Esophagus muscularis mucosa (tissue), 4 donors: ENCODE measurements at regions not wholly inside any gene's neighbourhood (a gene's known extent, or its start where the extent isn't known, plus 50 kb on each side); places are given as distances from the start of the nearest gene placed in this dataset.

Experiments
- DNase-seq: peaks from one replicate; pipeline ENCODE4 v3.0.0-alpha.2; 2017; ENCODE audit errors: extremely low spot score
- H3K27ac ChIP-seq, 4 donors: fragments of 200-600 bp; sonication (generic); replicated peaks in 1 of 4; 1 replicate in 3 of 4; 2 replicates in 1 of 4; pipeline ENCODE4 v1.5.1; 2016 to 2019; ENCODE audit warnings: mild to moderate bottlenecking in 1 of 4
- H3K27me3 ChIP-seq, 4 donors: fragments of 200-600 bp; sonication (generic); one replicate each; pipeline versions ENCODE4 v1.5.1 to v1.6.0; 2016 to 2019
- H3K36me3 ChIP-seq, 4 donors: fragments of 200-600 bp; sonication (generic); one replicate each; pipeline ENCODE4 v1.5.1; 2016 to 2019
- H3K4me1 ChIP-seq, 4 donors: fragments of 200-600 bp; sonication (generic); one replicate each; pipeline ENCODE4 v1.5.1; 2016 to 2019
- H3K4me3 ChIP-seq, 4 donors: fragments of 200-600 bp; sonication (generic); 1 replicate in 2 of 4; 2 replicates in 2 of 4; pipeline ENCODE4 v1.5.1; 2016 to 2019; ENCODE audit warnings: mild to moderate bottlenecking in 4 of 4, moderate library complexity in 1 of 4
- H3K9me3 ChIP-seq, 4 donors: fragments of 200-600 bp; sonication (generic); 1 replicate in 3 of 4; 2 replicates in 1 of 4; pipeline ENCODE4 v1.5.1; 2016 to 2019
- EP300 ChIP-seq: sonication (generic); formaldehyde crosslinking; IDR thresholded peaks from one replicate; pipeline ENCODE4 v1.6.1; 2017; ENCODE audit warnings: antibody characterized with exemption
- POLR2A ChIP-seq: fragments of 450-650 bp; IDR thresholded peaks from one replicate; pipeline ENCODE4 v1.6.1; 2017; ENCODE audit warnings: antibody characterized with exemption, moderate library complexity, mild to moderate bottlenecking, low read depth
- POLR2AphosphoS5 ChIP-seq, 2 donors: sonication (generic); formaldehyde crosslinking; IDR thresholded peaks; one replicate each; pipeline ENCODE4 v1.6.1; 2017; ENCODE audit warnings: antibody characterized with exemption in 2 of 2
- WGBS: methylation state at CpG from one replicate; pipeline ENCODE4 v1.1.5; 2018; 5-methylcytosine and 5-hydroxymethylcytosine counted together
- intact Hi-C: fragments of 100-400 bp; cut with DNase I; formaldehyde crosslinking; loops from one replicate; pipeline ENCODE4 v1.15.1; 2023
- TF ChIP-seq, protein P1 (sequence below), 3 experiments: fragments of 200-600 bp in 2 of 3; fragments of 450-650 bp in 1 of 3; sonication (generic) in 2 of 3; IDR thresholded peaks; one replicate each; pipeline ENCODE4 v1.5.1; 2017 to 2019; ENCODE audit warnings: antibody characterized with exemption in 3 of 3, mild to moderate bottlenecking in 2 of 3, moderate library complexity in 1 of 3

DNA sequence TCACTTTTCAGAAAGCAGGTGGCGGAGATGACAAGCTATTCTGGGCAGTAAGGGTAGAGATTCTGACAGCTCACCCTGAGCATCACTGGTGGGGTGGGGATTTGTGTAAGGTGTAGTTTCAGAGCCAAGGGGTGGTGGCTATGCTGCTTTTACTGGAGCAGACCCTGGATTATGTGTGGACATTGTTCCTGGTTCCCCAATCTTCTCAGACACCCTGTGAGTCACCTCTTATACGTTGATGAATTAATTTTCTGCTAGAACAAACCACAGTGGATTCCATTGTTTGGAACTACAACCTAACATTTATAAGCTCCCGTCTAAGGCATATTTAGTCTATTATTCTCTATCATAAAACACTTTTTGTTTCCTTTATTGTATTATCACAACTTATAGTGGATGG, 169.5 kb upstream of the COL8A1 start:
- intact Hi-C loops = no loop called here
- Histone ChIP-seq H3K36me3 (no peaks in the 10 kb centered on the region), H3K27me3 (no peaks in the 10 kb centered on the region), H3K4me1 (peaks cover 0 to 4% (median 0%) of the 10 kb centered on the region in 4 donors), H3K27ac (no peak overlapping the region), H3K9me3 (no peaks in the 10 kb centered on the region), H3K4me3 (no peak overlapping the region)
- 72% methylated on average over 3 of the region's 3 CpGs for WGBS
- TF ChIP-seq POLR2AphosphoS5 (IDR thresholded peaks at IDR 0.05) = no peak
- no peak for TF ChIP-seq EP300
- no peak for TF ChIP-seq POLR2A
- TF ChIP-seq, protein P1, sequence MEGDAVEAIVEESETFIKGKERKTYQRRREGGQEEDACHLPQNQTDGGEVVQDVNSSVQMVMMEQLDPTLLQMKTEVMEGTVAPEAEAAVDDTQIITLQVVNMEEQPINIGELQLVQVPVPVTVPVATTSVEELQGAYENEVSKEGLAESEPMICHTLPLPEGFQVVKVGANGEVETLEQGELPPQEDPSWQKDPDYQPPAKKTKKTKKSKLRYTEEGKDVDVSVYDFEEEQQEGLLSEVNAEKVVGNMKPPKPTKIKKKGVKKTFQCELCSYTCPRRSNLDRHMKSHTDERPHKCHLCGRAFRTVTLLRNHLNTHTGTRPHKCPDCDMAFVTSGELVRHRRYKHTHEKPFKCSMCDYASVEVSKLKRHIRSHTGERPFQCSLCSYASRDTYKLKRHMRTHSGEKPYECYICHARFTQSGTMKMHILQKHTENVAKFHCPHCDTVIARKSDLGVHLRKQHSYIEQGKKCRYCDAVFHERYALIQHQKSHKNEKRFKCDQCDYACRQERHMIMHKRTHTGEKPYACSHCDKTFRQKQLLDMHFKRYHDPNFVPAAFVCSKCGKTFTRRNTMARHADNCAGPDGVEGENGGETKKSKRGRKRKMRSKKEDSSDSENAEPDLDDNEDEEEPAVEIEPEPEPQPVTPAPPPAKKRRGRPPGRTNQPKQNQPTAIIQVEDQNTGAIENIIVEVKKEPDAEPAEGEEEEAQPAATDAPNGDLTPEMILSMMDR (IDR thresholded peaks at IDR 0.05) = no peak
- DNase-seq = no peak

DNA sequence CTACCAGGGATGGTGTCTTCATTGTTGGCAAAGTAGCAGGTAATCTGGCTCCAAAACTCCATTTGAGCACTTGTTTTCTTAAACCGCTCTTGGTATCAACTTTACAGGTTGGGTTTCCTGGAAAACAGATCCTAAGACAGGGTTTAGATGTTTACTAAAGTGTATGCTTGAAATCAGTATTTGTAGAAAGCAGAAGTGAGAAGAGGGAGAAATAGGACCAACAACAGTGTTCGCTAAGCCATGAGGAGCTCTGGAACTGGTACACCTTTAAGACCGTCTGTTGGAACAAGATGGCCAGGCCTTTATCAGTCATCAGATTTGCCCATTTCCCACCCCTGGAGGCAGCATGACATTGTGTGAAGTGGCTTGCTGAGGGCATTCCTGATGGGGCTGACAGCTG, 171.0 kb upstream of the COL8A1 start:
- intact Hi-C loops = no loop called here
- 92% methylated on average over 3 of the region's 3 CpGs for WGBS
- TF ChIP-seq, protein P1 (IDR thresholded peaks at IDR 0.05) = no peak
- TF ChIP-seq EP300 (no peak), POLR2A (no peak), POLR2AphosphoS5 (IDR thresholded peaks at IDR 0.05) (no peak)

DNA sequence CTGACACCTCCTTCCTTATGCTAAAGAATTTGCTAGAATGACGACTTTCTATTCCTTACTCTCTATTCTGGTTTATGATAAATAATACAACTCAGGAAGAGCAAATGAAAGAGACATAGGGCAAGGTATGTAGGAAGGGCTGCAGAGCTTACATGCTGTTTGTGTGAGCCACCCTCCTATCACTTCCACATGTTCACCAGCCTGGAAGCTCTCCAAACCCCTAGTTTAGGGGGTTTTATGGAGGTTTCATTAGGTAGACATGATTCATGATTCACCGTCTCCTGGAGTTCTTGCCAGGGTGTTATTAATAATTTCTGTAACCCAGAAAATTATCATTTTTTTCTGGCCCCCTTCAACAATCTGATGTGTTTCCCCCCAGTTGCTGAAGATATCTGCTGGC, 172.1 kb upstream of the COL8A1 start:
- WGBS = 80% methylated on average over 2 of the region's 2 CpGs
- no peak for DNase-seq
- intact Hi-C loops = no loop called here
- H3K27ac ChIP-seq = no peak overlapping the region
- H3K4me1 ChIP-seq = no peaks in the 10 kb centered on the region
- no peaks in the 10 kb centered on the region for H3K36me3 ChIP-seq
- H3K4me3 ChIP-seq = no peak overlapping the region
- TF ChIP-seq POLR2AphosphoS5 (IDR thresholded peaks at IDR 0.05) = no peak
- no peak for TF ChIP-seq EP300
- TF ChIP-seq POLR2A = no peak
- TF ChIP-seq, protein P1 (IDR thresholded peaks at IDR 0.05) = no peak
- no peaks in the 10 kb centered on the region for H3K9me3 ChIP-seq
- no peaks in the 10 kb centered on the region for H3K27me3 ChIP-seq

More for the DNA sequence above, 171.0 kb upstream of the COL8A1 start:
- H3K9me3 ChIP-seq = no peaks in the 10 kb centered on the region
- no peak for DNase-seq
- H3K4me1 ChIP-seq = no peaks in the 10 kb centered on the region
- no peak overlapping the region for H3K27ac ChIP-seq
- H3K27me3 ChIP-seq = no peaks in the 10 kb centered on the region
- H3K4me3 ChIP-seq = no peak overlapping the region
- no peaks in the 10 kb centered on the region for H3K36me3 ChIP-seq

DNA sequence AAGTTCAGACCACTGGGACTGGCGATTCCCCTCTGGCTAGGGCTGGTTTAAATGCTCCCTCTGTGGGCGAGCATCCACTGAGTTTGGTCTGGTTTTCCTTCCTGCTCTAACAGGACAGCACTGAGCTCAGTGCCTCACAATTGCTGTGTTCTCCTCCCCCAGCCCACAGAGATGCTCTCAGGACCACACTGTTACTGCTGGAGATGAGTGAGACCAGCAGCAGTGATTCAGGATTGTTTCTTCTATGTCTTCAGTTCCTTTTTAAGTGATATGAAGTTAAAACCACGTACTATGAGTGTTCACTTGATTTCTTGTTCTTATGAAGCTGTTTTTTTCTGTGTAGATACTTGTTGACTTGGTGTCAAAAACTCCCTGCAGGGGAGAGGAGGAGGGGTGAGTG, 180.4 kb upstream of the COL8A1 start:
- no peak overlapping the region for H3K27ac ChIP-seq
- H3K27me3 ChIP-seq = no peaks in the 10 kb centered on the region
- no peaks in the 10 kb centered on the region for H3K4me1 ChIP-seq
- 92% methylated on average over 3 of the region's 3 CpGs for WGBS
- no peaks in the 10 kb centered on the region for H3K36me3 ChIP-seq
- TF ChIP-seq, protein P1 (IDR thresholded peaks at IDR 0.05) = no peak
- TF ChIP-seq POLR2A (no peak), POLR2AphosphoS5 (IDR thresholded peaks at IDR 0.05) (no peak), EP300 (no peak)
- H3K9me3 ChIP-seq = no peaks in the 10 kb centered on the region
- intact Hi-C loops = no loop called here
- no peak overlapping the region for H3K4me3 ChIP-seq
- DNase-seq = no peak

DNA sequence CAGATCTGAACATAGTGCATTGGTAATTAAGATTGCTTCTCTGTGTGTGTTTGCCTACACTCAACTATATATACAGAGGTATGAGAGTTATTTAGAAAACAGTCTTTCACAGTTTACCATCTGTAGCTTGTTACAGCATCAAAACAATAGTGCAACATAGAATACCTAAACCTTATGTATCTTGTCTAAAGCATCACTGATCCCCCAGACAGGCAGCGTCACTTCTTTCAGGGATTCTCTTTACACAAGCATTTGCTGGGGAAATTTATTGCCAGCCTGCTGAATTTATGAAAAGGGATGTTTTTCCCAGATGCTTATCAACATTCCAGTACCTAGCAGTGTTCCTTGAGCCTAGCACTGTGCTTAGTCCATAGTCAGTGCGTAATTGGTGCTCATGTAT, 195.8 kb upstream of the COL8A1 start:
- Histone ChIP-seq H3K27me3 (no peaks in the 10 kb centered on the region), H3K4me1 (no peaks in the 10 kb centered on the region), H3K4me3 (no peak overlapping the region), H3K36me3 (no peaks in the 10 kb centered on the region), H3K27ac (no peak overlapping the region), H3K9me3 (no peaks in the 10 kb centered on the region)
- DNase-seq = no peak
- TF ChIP-seq EP300 (no peak), POLR2A (no peak), POLR2AphosphoS5 (IDR thresholded peaks at IDR 0.05) (no peak)
- TF ChIP-seq, protein P1 (IDR thresholded peaks at IDR 0.05) = no peak
- WGBS = 91% methylated on average over 2 of the region's 2 CpGs
- intact Hi-C loops = no loop called here
